GM21528 (cell line): ENCODE measurements at regions not wholly inside any gene's neighbourhood (a gene's known extent, or its start where the extent isn't known, plus 50 kb on each side); places are given as distances from the start of the nearest gene placed in this dataset.
"Not testable (repeated sequence)": the region's sequence is repeated elsewhere in the genome, so short reads cannot be mapped to it uniquely, and the experiment has no call there.

ENCODE experiments used
- ATAC-seq: cut with Tn5 transposase; IDR thresholded peaks from one replicate; pipeline ENCODE4 v1.9.1; 2021; ENCODE audit warnings: mild to moderate bottlenecking, moderate library complexity; ENCODE audit not compliant: unreplicated experiment, low FRiP score

DNA sequence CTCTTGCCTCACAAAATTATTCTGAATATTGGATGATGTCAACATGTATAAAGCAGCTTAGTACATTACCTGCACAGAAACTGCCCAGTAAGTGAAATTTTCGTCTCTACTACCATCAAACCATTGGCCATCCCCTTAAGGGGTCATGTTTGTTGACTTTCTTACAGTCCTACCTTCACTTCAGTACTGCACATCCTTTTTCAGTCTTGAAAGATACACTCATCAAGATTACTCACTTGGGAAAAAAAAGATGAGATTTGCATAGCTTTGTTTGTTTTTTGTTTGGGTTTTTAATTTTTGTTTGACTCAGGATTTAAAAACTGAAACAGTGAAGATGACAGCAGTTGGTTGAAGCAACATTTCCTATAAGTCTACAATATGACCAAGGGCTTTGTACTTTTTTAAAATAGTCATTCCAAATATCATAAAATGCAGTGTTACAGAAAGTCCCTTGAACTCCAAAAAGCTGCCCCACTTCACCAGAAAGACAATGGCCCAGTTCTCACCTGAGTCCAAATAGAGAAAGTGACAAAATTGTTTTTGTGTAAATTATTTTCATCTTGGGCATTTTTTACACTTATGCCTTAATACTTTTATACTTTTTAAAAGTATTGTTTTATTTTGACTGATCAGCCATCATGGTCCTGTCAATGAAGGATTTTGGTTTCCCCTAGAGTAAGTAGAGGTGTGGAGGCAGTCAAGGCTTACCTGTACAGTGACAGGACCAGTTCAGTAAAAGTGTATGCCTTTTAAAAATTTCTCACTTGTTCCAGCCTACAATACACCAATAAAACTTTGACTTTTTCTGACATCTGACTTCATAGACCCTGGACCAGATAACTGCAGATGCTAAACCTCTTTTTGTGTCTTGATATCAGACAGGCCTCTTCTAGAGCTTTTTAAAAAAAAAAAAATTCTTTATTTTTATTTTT, 59.7 kb upstream of the EDA2R start:
- no peak for ATAC-seq

- ATAC-seq: not testable (repeated sequence)
Observed at GRCh38 chrX:66692512-66692911, 53.6 kb upstream of the EDA2R start.
